PC-3 (cell line): ENCODE measurements at regions not wholly inside any gene's neighbourhood (a gene's known extent, or its start where the extent isn't known, plus 50 kb on each side); places are given as distances from the start of the nearest gene placed in this dataset.

Experiments used
- EZH2 ChIP-seq: fragments of 300-600 bp; sonication (generic); IDR thresholded peaks from one replicate; pipeline ENCODE4 v1.6.1; 2017; ENCODE audit warnings: antibody characterized with exemption, mild to moderate bottlenecking, low read length; ENCODE audit not compliant: unreplicated experiment
- EZH2phosphoT487 ChIP-seq: fragments of 300-600 bp; sonication (generic); IDR thresholded peaks from 2 replicates; pipeline ENCODE4 v1.6.1; 2018; ENCODE audit warnings: mild to moderate bottlenecking, antibody characterized with exemption, low read length, borderline replicate concordance
- TF ChIP-seq, protein P1 (sequence below): fragments of 300-600 bp; sonication (generic); conservative IDR thresholded peaks from 2 replicates; pipeline ENCODE4 v1.5.1; 2017; ENCODE audit warnings: antibody characterized with exemption, low read depth, mild to moderate bottlenecking, low read length

DNA sequence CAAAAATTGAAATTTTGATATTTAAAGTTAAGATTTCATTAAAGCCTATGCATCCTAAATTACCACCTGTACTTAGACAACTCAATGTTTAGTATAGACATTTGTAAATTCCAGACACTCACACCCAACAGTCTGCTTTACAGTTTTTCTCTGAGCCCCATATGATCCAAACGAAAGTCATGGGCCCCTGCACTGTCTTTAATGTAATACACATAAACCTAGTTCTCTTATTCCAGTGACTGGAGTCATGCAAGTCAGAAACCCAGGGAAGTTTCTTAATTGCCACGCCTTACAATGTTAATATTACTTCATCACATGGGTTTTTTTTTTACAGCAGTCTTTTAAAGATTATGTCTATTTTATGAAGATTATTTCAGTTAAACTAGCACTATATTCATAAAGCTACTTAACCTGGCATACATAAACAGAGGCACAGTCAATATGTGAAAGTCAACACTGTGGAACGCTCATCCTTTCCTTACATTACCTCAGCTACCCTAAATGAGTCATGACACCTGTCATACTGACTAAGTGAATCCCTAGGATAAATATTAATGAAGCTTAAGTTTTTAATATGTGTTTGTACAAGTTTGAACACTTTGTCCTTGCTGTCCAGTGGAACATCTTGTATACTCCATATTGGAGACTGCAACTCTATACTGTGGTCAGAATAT, 67.7 kb upstream of the H2AZ1 start:
- TF ChIP-seq EZH2phosphoT487 = no peak
- TF ChIP-seq, protein P1, sequence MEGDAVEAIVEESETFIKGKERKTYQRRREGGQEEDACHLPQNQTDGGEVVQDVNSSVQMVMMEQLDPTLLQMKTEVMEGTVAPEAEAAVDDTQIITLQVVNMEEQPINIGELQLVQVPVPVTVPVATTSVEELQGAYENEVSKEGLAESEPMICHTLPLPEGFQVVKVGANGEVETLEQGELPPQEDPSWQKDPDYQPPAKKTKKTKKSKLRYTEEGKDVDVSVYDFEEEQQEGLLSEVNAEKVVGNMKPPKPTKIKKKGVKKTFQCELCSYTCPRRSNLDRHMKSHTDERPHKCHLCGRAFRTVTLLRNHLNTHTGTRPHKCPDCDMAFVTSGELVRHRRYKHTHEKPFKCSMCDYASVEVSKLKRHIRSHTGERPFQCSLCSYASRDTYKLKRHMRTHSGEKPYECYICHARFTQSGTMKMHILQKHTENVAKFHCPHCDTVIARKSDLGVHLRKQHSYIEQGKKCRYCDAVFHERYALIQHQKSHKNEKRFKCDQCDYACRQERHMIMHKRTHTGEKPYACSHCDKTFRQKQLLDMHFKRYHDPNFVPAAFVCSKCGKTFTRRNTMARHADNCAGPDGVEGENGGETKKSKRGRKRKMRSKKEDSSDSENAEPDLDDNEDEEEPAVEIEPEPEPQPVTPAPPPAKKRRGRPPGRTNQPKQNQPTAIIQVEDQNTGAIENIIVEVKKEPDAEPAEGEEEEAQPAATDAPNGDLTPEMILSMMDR = no peak
- TF ChIP-seq EZH2 = no peak
